ENCODE measurements at regions not wholly inside any gene's neighbourhood (a gene's known extent, or its start where the extent isn't known, plus 50 kb on each side); places are given as distances from the start of the nearest gene placed in this dataset.

DNA sequence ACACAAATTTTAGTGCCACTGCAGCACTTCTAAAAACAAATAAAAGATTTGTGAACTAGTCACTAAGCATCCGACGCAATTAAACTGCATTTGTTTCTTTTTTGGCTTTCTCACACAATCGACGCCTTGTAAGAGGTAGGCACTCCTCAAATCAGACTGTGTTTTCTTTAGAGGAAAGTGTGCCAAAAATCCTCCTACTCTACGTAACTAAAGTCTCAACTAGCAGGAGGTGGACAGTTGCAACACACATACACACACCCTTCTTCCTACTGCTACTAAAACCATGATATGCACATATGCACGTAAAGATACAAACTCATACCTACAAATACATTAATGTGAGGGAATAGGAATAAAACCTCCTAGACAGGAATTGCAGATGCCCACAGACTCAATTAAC is 844.7 kb upstream of the SOX9 start:
- H3K4me3 ChIP-seq (ENCODE audit: low read depth, low read length): no peak overlapping the region
- no peak for TF ChIP-seq CTCF (IDR thresholded peaks at IDR 0.05; ENCODE audit: low read depth, low read length, missing control alignments)
- in situ Hi-C loops (cut with HindIII; ENCODE audit: low sequenced_read_pairs): no loop called here
- no peak for DNase-seq (ENCODE audit: low read depth)

- no peak for TF ChIP-seq CTCF (IDR thresholded peaks at IDR 0.05; ENCODE audit: low read depth, low read length, missing control alignments)
- in situ Hi-C loops (cut with HindIII; ENCODE audit: low sequenced_read_pairs): no loop called here
- no peak for DNase-seq (ENCODE audit: low read depth)
These were observed 837.3 kb upstream of the SOX9 start for GRCh38 chr17:71283486-71283885.

DNA sequence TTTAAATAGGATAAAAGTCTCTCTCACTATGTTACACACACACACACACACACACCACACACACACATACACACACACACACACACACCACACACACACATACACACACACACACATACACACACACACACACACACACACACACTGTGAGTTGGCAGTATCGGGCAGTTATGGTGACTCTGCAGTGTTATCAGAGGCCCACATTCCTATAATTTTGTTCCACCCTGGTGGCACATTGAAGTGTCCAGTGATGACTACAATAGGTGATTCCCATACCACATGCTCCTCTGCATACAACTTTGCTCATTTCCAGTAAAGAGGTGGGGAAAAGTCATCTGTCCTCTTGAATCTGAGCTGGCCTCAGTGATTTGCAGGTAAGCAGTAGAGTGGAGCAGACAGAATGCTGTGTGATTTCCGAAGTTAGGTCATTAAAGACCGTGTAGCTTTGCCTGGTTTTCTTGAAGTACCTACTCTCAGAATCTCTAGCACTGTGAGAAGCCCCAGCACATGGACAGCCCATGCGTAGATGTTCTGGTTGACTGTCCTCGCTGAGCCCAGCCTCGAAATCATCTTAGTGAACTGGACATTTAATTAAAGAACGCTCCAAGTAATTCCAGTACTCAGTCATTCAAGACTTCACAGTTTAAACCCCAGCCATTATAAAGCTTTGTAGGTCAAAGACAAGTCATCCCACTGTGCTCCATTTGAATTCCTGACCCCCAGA is 836.6 kb upstream of the SOX9 start:
- H3K4me3 ChIP-seq (ENCODE audit: low read depth, low read length): no peak overlapping the region
- in situ Hi-C loops (cut with HindIII; ENCODE audit: low sequenced_read_pairs): no loop called here
- no peak for DNase-seq (ENCODE audit: low read depth)
- no peak for TF ChIP-seq CTCF (IDR thresholded peaks at IDR 0.05; ENCODE audit: low read depth, low read length, missing control alignments)

More at GRCh38 chr17:71283486-71283885, 837.3 kb upstream of the SOX9 start:
- H3K4me3 ChIP-seq (ENCODE audit: low read depth, low read length): no peak overlapping the region

- no peak for DNase-seq (ENCODE audit: low read depth)
- in situ Hi-C loops (cut with HindIII; ENCODE audit: low sequenced_read_pairs): no loop called here
- no peak overlapping the region for H3K4me3 ChIP-seq (ENCODE audit: low read depth, low read length)
- no peak for TF ChIP-seq CTCF (IDR thresholded peaks at IDR 0.05; ENCODE audit: low read depth, low read length, missing control alignments)
These were observed 834.2 kb upstream of the SOX9 start for GRCh38 chr17:71286625-71287024.

DNA sequence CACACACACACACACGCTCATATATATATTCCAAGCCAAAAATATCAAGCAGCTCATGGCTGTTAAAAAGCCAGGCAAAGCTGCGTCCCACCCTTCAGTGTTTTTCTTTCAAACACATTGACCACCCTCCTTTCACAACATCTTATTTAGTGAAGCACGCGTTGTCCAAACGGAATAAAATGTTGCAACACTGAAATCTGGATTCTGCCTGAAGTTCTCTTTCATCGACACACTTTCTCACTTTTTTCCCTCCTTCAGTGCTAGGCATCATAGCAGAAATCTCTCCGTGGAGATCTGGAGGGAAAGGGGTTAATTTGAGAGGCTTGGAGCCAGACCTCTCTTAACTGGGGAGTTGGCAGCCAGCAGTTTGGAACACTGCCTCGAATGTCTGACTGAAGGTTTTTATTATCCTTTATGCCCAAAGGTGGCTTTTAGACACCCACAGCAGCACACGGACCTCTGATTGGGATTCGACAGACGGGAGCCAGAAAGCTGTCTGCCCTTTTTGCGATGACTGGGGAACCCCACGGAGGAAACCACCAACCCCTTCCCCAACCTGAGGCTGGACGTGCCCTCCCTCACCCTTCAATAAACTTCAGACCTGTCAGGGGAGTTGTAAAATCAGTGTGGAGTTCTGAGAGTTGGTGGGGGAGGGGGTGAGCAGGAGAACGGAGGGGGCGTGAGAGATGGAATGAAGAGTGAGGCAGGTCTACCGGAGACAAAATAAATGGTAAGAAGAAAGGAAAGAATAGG is 833.6 kb upstream of the SOX9 start:
- in situ Hi-C loops (cut with HindIII; ENCODE audit: low sequenced_read_pairs): no loop called here
- TF ChIP-seq CTCF (IDR thresholded peaks at IDR 0.05; ENCODE audit: low read depth, low read length, missing control alignments): no peak
- peak overlapping the region; percentile 17 for H3K4me3 ChIP-seq (ENCODE audit: low read depth, low read length)
- DNase-seq (ENCODE audit: low read depth): peak; percentile 9

DNA sequence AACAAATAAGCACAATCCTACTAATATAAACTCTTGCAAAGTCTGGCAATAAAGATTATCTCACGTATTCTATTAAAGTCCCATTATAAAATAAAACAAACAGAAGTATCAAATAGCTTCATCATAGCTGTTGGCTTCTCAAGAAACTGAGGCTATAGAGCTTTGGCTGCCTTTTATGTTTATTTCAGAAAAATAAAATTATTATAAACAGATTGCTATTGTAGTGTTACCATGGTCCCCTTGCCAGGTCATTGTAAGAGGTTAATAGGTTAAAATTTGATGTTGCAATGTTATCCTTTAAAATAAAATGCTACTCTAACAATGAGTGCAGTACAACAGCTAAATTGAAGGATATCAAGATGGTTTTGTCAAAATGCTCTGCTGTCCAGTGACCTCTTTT is 828.8 kb upstream of the SOX9 start:
- H3K4me3 ChIP-seq (ENCODE audit: low read depth, low read length): no peak overlapping the region
- in situ Hi-C loops (cut with HindIII; ENCODE audit: low sequenced_read_pairs): no loop called here
- no peak for TF ChIP-seq CTCF (IDR thresholded peaks at IDR 0.05; ENCODE audit: low read depth, low read length, missing control alignments)
- DNase-seq (ENCODE audit: low read depth): no peak

All from astrocyte of the cerebellum (primary cell).